Neural cell (in vitro differentiated cells): ENCODE measurements at regions not wholly inside any gene's neighbourhood (a gene's known extent, or its start where the extent isn't known, plus 50 kb on each side); places are given as distances from the start of the nearest gene placed in this dataset.

Source experiments
- EP300 ChIP-seq: fragments of 450-650 bp; conservative IDR thresholded peaks from 2 replicates; pipeline ENCODE4 v1.6.1; 2014; ENCODE audit warnings: antibody characterized with exemption, mild to moderate bottlenecking, moderate library complexity; ENCODE audit not compliant: poor library complexity, severe bottlenecking
- MXI1 ChIP-seq: fragments of 450-650 bp; conservative IDR thresholded peaks from 2 replicates; pipeline ENCODE4 v1.6.1; 2014; ENCODE audit warnings: antibody characterized with exemption, mild to moderate bottlenecking; ENCODE audit not compliant: poor library complexity, severe bottlenecking
- POLR2AphosphoS5 ChIP-seq: IDR thresholded peaks from 2 replicates; pipeline ENCODE4 v1.6.1; 2012
- RAD21 ChIP-seq: fragments of 450-650 bp; conservative IDR thresholded peaks from 2 replicates; pipeline ENCODE4 v1.6.1; 2014; ENCODE audit warnings: antibody characterized with exemption, mild to moderate bottlenecking, moderate library complexity
- TF ChIP-seq, protein P1 (sequence below): fragments of 450-650 bp; IDR thresholded peaks from 2 replicates; pipeline ENCODE4 v1.5.1; 2014; ENCODE audit warnings: antibody characterized with exemption, mild to moderate bottlenecking, moderate library complexity; ENCODE audit not compliant: poor library complexity, severe bottlenecking
- TF ChIP-seq, protein P2 (sequence below): IDR thresholded peaks from 2 replicates; pipeline ENCODE4 v1.6.1; 2012; ENCODE audit warnings: borderline replicate concordance

DNA sequence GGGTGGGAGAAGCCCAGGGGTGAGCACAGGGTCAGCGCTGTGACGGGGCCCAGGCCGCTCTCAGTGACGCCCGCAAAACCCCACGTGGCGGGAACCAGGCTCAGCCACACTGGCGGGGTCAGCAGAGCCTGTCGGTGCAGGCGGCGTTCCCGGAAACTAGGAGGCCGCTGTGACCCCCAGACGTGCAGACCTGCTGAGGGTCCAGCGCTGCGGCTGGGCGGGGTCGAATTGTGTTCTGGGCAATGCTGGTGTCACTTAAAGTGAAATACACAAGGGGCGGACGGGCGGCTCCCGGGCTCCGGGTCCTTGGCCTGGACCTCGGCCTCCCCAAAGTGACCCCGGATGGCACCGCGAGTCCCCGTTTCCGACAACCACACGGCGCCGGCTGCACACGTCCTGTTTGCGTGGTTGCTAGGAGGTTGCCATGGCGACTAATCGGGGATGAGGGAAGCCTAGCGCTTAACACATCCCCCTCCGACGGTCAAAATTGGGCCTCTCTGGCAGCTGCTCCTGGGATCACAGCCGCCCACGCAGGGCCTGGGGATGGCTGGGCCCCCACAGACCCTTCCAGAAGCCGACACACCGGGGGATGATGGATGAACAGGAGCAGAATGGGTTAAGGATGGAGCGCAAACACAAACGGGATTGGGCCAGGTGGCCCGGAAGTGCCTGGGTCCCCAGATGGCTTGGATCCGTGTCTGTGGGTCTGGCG lies 81.7 kb upstream of the PRR5 start:
- TF ChIP-seq, protein P1, sequence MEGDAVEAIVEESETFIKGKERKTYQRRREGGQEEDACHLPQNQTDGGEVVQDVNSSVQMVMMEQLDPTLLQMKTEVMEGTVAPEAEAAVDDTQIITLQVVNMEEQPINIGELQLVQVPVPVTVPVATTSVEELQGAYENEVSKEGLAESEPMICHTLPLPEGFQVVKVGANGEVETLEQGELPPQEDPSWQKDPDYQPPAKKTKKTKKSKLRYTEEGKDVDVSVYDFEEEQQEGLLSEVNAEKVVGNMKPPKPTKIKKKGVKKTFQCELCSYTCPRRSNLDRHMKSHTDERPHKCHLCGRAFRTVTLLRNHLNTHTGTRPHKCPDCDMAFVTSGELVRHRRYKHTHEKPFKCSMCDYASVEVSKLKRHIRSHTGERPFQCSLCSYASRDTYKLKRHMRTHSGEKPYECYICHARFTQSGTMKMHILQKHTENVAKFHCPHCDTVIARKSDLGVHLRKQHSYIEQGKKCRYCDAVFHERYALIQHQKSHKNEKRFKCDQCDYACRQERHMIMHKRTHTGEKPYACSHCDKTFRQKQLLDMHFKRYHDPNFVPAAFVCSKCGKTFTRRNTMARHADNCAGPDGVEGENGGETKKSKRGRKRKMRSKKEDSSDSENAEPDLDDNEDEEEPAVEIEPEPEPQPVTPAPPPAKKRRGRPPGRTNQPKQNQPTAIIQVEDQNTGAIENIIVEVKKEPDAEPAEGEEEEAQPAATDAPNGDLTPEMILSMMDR: no peak
- TF ChIP-seq, protein P2, sequence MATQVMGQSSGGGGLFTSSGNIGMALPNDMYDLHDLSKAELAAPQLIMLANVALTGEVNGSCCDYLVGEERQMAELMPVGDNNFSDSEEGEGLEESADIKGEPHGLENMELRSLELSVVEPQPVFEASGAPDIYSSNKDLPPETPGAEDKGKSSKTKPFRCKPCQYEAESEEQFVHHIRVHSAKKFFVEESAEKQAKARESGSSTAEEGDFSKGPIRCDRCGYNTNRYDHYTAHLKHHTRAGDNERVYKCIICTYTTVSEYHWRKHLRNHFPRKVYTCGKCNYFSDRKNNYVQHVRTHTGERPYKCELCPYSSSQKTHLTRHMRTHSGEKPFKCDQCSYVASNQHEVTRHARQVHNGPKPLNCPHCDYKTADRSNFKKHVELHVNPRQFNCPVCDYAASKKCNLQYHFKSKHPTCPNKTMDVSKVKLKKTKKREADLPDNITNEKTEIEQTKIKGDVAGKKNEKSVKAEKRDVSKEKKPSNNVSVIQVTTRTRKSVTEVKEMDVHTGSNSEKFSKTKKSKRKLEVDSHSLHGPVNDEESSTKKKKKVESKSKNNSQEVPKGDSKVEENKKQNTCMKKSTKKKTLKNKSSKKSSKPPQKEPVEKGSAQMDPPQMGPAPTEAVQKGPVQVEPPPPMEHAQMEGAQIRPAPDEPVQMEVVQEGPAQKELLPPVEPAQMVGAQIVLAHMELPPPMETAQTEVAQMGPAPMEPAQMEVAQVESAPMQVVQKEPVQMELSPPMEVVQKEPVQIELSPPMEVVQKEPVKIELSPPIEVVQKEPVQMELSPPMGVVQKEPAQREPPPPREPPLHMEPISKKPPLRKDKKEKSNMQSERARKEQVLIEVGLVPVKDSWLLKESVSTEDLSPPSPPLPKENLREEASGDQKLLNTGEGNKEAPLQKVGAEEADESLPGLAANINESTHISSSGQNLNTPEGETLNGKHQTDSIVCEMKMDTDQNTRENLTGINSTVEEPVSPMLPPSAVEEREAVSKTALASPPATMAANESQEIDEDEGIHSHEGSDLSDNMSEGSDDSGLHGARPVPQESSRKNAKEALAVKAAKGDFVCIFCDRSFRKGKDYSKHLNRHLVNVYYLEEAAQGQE: no peak
- TF ChIP-seq MXI1 (peak; percentile 81), RAD21 (peak; percentile 55), POLR2AphosphoS5 (peak; percentile 39), EP300 (peak; percentile 89)
